Sigmoid colon (tissue), 4 donors: ENCODE measurements at regions not wholly inside any gene's neighbourhood (a gene's known extent, or its start where the extent isn't known, plus 50 kb on each side); places are given as distances from the start of the nearest gene placed in this dataset.

Experiments used
- EP300 ChIP-seq, 4 donors: sonication (generic); formaldehyde crosslinking; IDR thresholded peaks; one replicate each; pipeline ENCODE4 v1.6.1; 2017; ENCODE audit warnings: antibody characterized with exemption in 4 of 4
- POLR2A ChIP-seq, 2 donors: fragments of 450-650 bp; IDR thresholded peaks; one replicate each; pipeline ENCODE4 v1.6.1; 2016; ENCODE audit warnings: antibody characterized with exemption in 2 of 2, mild to moderate bottlenecking in 2 of 2, moderate library complexity in 2 of 2

DNA sequence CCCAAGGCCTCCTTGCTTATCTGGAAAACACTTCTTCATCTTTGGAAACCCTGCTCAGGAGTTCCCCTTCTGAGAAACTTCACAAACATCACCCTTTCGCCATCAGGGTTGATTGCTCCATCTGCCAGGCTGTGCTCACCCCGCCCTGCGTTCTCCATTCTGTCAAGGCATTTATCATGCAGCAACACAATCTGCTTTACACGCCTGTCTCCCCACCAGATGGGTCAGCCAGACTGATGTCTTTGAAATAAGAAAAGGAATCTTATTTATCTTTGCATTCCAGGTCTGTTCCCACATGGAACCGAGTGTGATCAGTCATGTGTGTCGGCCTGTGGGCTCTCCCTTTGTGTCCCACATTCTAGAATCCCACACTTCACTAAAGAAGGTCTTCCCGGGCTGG, 110.0 kb upstream of the ARL4C start:
- TF ChIP-seq POLR2A (IDR thresholded peaks at IDR 0.05): no peak
- TF ChIP-seq EP300 (IDR thresholded peaks at IDR 0.05): no peak
